Glutamatergic neuron (in vitro differentiated cells): ENCODE measurements at regions not wholly inside any gene's neighbourhood (a gene's known extent, or its start where the extent isn't known, plus 50 kb on each side); places are given as distances from the start of the nearest gene placed in this dataset.

Source experiments
- DNase-seq: peaks from one replicate; pipeline ENCODE4 v3.0.0; 2022
- H3K27ac Mint-ChIP-seq: one replicate; pipeline ENCODE4 v1.8.0; 2020; ENCODE audit warnings: mild to moderate bottlenecking, mixed read lengths, inconsistent platforms; ENCODE audit not compliant: unreplicated experiment
- H3K27me3 Mint-ChIP-seq: one replicate; pipeline ENCODE4 v1.8.0; 2020; ENCODE audit warnings: mild to moderate bottlenecking, moderate library complexity, mixed read lengths, inconsistent platforms; ENCODE audit not compliant: unreplicated experiment
- H3K36me3 Mint-ChIP-seq: one replicate; pipeline ENCODE4 v1.8.0; 2020; ENCODE audit warnings: mild to moderate bottlenecking, mixed read lengths, inconsistent platforms; ENCODE audit not compliant: unreplicated experiment
- H3K4me1 Mint-ChIP-seq: one replicate; pipeline ENCODE4 v1.8.0; 2020; ENCODE audit warnings: mild to moderate bottlenecking, low read depth, mixed read lengths, inconsistent platforms; ENCODE audit not compliant: unreplicated experiment
- H3K4me3 Mint-ChIP-seq: one replicate; pipeline ENCODE4 v1.8.0; 2020; ENCODE audit warnings: mild to moderate bottlenecking, mixed read lengths, inconsistent platforms; ENCODE audit not compliant: unreplicated experiment
- H3K9me3 Mint-ChIP-seq: one replicate; pipeline ENCODE4 v1.8.0; 2020; ENCODE audit warnings: mild to moderate bottlenecking, moderate library complexity, mixed read lengths, inconsistent platforms; ENCODE audit not compliant: unreplicated experiment
- CTCF ChIP-seq: fragments of 200-600 bp; sonication (generic); IDR thresholded peaks from one replicate; pipeline ENCODE4 v1.5.0; 2021; ENCODE audit not compliant: partially characterized antibody, unreplicated experiment

GRCh38 chr20:48281501-48281900, 496.2 kb upstream of the SULF2 start:
- Mint-ChIP-seq H3K27me3 (peaks cover 2% of the 10 kb centered on the region), H3K4me1 (peaks cover 48% of the 10 kb centered on the region), H3K9me3 (peaks cover 4% of the 10 kb centered on the region), H3K27ac (peak overlapping the region; percentile 16), H3K36me3 (peaks cover 5% of the 10 kb centered on the region), H3K4me3 (no peak overlapping the region)
- no peak for TF ChIP-seq CTCF
- no peak for DNase-seq

- Mint-ChIP-seq H3K4me3 (no peak overlapping the region), H3K9me3 (peaks cover 7% of the 10 kb centered on the region), H3K36me3 (peaks cover 12% of the 10 kb centered on the region), H3K27me3 (peaks cover 2% of the 10 kb centered on the region), H3K4me1 (peaks cover 49% of the 10 kb centered on the region), H3K27ac (no peak overlapping the region)
- no peak for DNase-seq
- TF ChIP-seq CTCF, result no peak
Observed at GRCh38 chr20:48278961-48279481, 493.7 kb upstream of the SULF2 start.

GRCh38 chr20:48277266-48277665, 492.0 kb upstream of the SULF2 start:
- H3K9me3 Mint-ChIP-seq, result peaks cover 4% of the 10 kb centered on the region
- H3K36me3 Mint-ChIP-seq, result peaks cover 12% of the 10 kb centered on the region
- TF ChIP-seq CTCF, result no peak
- H3K27ac Mint-ChIP-seq, result no peak overlapping the region
- H3K27me3 Mint-ChIP-seq, result peaks cover 2% of the 10 kb centered on the region
- no peak overlapping the region for H3K4me3 Mint-ChIP-seq
- peaks cover 42% of the 10 kb centered on the region for H3K4me1 Mint-ChIP-seq
- DNase-seq, result no peak

- Mint-ChIP-seq H3K36me3 (peaks cover 12% of the 10 kb centered on the region), H3K27ac (peak overlapping the region; percentile 89), H3K27me3 (peaks cover 2% of the 10 kb centered on the region), H3K4me3 (peak overlapping the region; percentile 48), H3K9me3 (peaks cover 4% of the 10 kb centered on the region), H3K4me1 (peaks cover 33% of the 10 kb centered on the region)
- no peak for DNase-seq
- no peak for TF ChIP-seq CTCF
Observed at GRCh38 chr20:48276021-48276342, 490.7 kb upstream of the SULF2 start.

- H3K4me3 Mint-ChIP-seq, result peak overlapping the region; percentile 39
- H3K4me1 Mint-ChIP-seq, result peaks cover 30% of the 10 kb centered on the region
- H3K27ac Mint-ChIP-seq, result peak overlapping the region; percentile 89
- no peak for TF ChIP-seq CTCF
- peaks cover 13% of the 10 kb centered on the region for H3K36me3 Mint-ChIP-seq
- DNase-seq, result peak; percentile 59
- peaks cover 4% of the 10 kb centered on the region for H3K9me3 Mint-ChIP-seq
- H3K27me3 Mint-ChIP-seq, result peaks cover 2% of the 10 kb centered on the region
Observed at GRCh38 chr20:48275286-48276020, 490.2 kb upstream of the SULF2 start.
